ENCODE measurements at regions not wholly inside any gene's neighbourhood (a gene's known extent, or its start where the extent isn't known, plus 50 kb on each side); places are given as distances from the start of the nearest gene placed in this dataset.

DNA sequence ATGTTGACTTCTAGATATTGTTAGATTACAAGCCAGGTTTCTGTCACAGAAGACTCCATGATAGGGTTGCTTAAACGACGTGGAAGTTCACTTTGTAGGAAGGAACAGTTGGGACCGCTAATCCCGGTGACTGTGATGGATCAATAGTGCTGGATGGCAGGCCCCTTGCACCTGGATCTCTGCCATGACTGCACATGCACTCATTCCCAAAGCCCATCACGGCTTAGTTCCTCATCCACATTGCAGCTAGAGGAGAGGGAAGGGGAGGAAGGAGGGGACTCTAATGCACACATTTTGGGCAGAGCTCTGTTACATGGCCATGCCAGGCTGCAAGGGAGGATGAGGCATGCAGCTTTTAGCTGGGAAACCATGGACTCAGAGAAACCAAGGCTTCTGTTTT lies 773.7 kb upstream of the RAB6C start:
- H3K27me3 ChIP-seq (ENCODE audit: insufficient read depth, low read length): no peaks in the 10 kb centered on the region
- 91% methylated on average over 5 of the region's 5 CpGs for WGBS
- H3K36me3 ChIP-seq (ENCODE audit: insufficient read depth, low read length): no peaks in the 10 kb centered on the region
- H3K9ac ChIP-seq (ENCODE audit: low read depth, low read length): no peak overlapping the region
- no peak overlapping the region for H3K4me3 ChIP-seq (ENCODE audit: low read length)
- no peaks in the 10 kb centered on the region for H3K9me3 ChIP-seq (ENCODE audit: insufficient read depth, low read depth, low read length)
- H3K27ac ChIP-seq (ENCODE audit: low read depth, low read length): no peak overlapping the region
- H3K4me1 ChIP-seq (ENCODE audit: insufficient read depth, low read length): no peaks in the 10 kb centered on the region

DNA sequence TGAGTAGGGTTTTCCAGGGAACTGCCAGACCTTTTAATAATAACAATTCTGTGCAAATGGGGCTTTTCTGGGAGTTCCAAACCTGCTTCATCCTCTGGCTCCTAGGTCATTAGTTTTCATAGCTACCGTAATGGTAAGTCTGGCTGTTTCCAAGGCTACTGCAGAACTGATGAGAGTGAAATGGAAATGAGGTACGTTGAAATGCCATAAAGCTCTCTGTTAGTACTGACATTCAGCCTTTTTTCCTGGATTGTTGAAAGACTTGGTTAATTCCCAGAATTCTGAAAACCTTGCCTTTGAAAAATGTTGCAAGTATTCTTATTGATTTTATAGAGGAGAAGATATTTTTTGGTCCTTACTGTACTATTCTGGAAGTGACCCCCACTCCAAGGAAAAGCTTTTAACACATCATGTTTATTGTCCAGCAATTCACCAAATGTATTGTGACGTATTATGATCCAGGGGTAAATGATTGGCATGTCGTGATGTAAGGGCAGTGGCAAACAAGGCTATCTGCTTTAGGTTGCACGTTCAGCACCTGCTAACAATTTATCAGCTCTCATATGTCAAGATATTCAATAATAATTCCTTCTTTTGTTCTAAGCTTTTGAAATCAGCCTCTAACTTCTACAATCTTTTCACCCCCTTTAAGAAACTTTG lies 767.0 kb upstream of the RAB6C start:
- Histone ChIP-seq H3K36me3 (ENCODE audit: insufficient read depth, low read length) (no peaks in the 10 kb centered on the region), H3K27me3 (ENCODE audit: insufficient read depth, low read length) (no peaks in the 10 kb centered on the region), H3K4me3 (ENCODE audit: low read length) (no peak overlapping the region), H3K4me1 (ENCODE audit: insufficient read depth, low read length) (no peaks in the 10 kb centered on the region), H3K9me3 (ENCODE audit: insufficient read depth, low read depth, low read length) (no peaks in the 10 kb centered on the region), H3K27ac (ENCODE audit: low read depth, low read length) (no peak overlapping the region), H3K9ac (ENCODE audit: low read depth, low read length) (no peak overlapping the region)
- 95% methylated on average over 5 of the region's 5 CpGs for WGBS

DNA sequence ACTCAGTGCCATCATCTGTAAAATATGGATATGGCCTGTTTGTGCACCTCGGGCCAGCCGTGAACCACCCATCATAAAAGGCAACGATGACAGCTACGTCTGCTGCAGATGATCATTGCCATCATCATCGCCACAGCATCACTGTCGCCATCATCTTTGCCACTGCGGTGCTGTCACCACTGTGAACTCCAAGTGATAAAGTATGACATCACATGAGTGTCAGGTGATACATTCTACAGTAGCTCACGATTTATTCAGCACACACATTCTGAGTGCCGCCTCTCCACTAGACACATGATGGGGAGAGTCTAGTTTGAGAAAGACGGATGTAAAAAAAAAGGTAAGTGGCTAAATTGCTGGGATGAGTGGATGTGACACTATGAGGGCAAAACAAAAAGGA lies 755.4 kb upstream of the RAB6C start:
- WGBS: 95% methylated on average over 9 of the region's 10 CpGs

DNA sequence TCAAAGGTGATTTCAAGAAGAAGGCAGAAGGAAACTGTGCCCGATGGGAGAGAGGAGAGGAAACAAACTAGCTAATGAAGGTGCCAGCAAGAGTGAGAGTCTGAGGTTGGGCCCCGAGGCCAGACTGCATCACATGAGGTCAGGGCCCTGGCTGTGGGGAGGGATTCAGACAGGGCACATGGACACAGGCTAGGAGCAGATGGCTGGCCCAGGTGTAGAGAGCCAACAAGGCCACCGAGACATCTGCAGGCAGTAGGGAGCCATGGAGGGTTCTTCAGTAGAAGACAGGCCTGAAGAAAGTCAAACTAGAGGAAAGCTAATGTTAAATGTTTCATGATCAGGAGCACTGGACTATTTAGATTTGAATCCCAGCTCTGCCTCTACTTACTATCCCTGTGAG lies 755.0 kb upstream of the RAB6C start:
- H3K9ac ChIP-seq (ENCODE audit: low read depth, low read length): no peak overlapping the region
- 92% methylated on average over 3 of the region's 3 CpGs for WGBS
- no peak overlapping the region for H3K4me3 ChIP-seq (ENCODE audit: low read length)
- no peaks in the 10 kb centered on the region for H3K9me3 ChIP-seq (ENCODE audit: insufficient read depth, low read depth, low read length)
- H3K4me1 ChIP-seq (ENCODE audit: insufficient read depth, low read length): no peaks in the 10 kb centered on the region
- no peaks in the 10 kb centered on the region for H3K27me3 ChIP-seq (ENCODE audit: insufficient read depth, low read length)
- no peak overlapping the region for H3K27ac ChIP-seq (ENCODE audit: low read depth, low read length)
- H3K36me3 ChIP-seq (ENCODE audit: insufficient read depth, low read length): no peaks in the 10 kb centered on the region

More for the DNA sequence above, 755.4 kb upstream of the RAB6C start:
- Histone ChIP-seq H3K4me1 (ENCODE audit: insufficient read depth, low read length) (no peaks in the 10 kb centered on the region), H3K36me3 (ENCODE audit: insufficient read depth, low read length) (no peaks in the 10 kb centered on the region), H3K27me3 (ENCODE audit: insufficient read depth, low read length) (no peaks in the 10 kb centered on the region), H3K9ac (ENCODE audit: low read depth, low read length) (no peak overlapping the region), H3K27ac (ENCODE audit: low read depth, low read length) (no peak overlapping the region), H3K4me3 (ENCODE audit: low read length) (no peak overlapping the region), H3K9me3 (ENCODE audit: insufficient read depth, low read depth, low read length) (no peaks in the 10 kb centered on the region)

DNA sequence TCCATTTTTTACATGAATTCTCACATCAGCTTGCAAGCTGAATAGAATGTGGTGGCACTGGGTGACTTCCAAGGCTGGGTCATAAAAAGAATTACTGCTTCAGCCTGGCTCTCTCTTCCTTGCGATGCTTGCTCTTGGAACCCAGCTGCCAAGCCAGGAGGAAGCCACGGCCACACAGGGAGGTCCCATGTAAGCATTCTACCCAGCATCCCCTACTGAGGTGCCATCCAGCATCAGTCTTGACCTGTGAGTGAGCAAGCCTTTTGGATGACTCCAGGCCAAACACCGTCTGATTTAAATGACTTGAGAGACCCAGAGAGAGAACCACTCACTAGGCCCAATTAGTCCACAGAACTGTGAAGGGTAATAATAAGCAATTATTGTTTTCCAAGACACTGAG lies 750.3 kb upstream of the RAB6C start:
- Histone ChIP-seq H3K4me3 (ENCODE audit: low read length) (no peak overlapping the region), H3K9me3 (ENCODE audit: insufficient read depth, low read depth, low read length) (no peaks in the 10 kb centered on the region), H3K27me3 (ENCODE audit: insufficient read depth, low read length) (no peaks in the 10 kb centered on the region), H3K4me1 (ENCODE audit: insufficient read depth, low read length) (no peaks in the 10 kb centered on the region), H3K27ac (ENCODE audit: low read depth, low read length) (no peak overlapping the region), H3K9ac (ENCODE audit: low read depth, low read length) (no peak overlapping the region), H3K36me3 (ENCODE audit: insufficient read depth, low read length) (no peaks in the 10 kb centered on the region)
- 60% methylated on average over 3 of the region's 3 CpGs for WGBS

DNA sequence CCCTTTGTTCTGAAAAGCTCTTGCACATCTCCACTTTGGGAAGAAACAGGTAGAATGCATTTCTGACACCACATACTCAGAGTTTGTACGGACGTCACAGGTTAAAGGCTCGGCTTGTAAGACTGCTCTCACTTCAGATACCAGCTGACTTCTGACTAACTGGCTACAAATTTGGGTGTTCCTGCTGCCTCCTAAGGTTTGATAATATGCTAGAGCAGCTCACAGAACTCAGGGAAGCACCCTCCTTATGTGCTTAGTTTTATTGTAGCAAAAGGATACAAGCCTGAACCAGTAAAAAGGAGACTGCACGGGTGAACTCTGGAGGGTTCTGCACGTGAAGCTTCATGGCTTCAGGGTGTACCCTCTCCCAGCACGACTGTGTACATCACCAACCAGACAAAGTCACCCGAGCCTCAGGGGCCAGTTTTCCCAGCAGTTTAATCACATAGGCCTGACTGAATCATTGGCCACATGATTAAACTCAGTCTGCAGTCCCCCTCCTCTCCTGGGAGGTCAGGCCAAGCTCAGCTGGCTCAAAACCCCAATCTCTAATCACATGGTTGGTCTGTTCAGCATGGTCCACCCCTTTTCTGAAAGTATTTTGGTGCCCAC lies 749.5 kb upstream of the RAB6C start:
- H3K4me3 ChIP-seq (ENCODE audit: low read length): no peak overlapping the region
- WGBS: 91% methylated on average over 7 of the region's 7 CpGs
- H3K9me3 ChIP-seq (ENCODE audit: insufficient read depth, low read depth, low read length): no peaks in the 10 kb centered on the region
- H3K36me3 ChIP-seq (ENCODE audit: insufficient read depth, low read length): no peaks in the 10 kb centered on the region
- H3K27me3 ChIP-seq (ENCODE audit: insufficient read depth, low read length): no peaks in the 10 kb centered on the region
- H3K4me1 ChIP-seq (ENCODE audit: insufficient read depth, low read length): no peaks in the 10 kb centered on the region
- H3K9ac ChIP-seq (ENCODE audit: low read depth, low read length): no peak overlapping the region
- no peak overlapping the region for H3K27ac ChIP-seq (ENCODE audit: low read depth, low read length)

- Histone ChIP-seq H3K4me1 (ENCODE audit: insufficient read depth, low read length) (no peaks in the 10 kb centered on the region), H3K36me3 (ENCODE audit: insufficient read depth, low read length) (no peaks in the 10 kb centered on the region), H3K9ac (ENCODE audit: low read depth, low read length) (no peak overlapping the region), H3K4me3 (ENCODE audit: low read length) (no peak overlapping the region), H3K27ac (ENCODE audit: low read depth, low read length) (no peak overlapping the region), H3K27me3 (ENCODE audit: insufficient read depth, low read length) (no peaks in the 10 kb centered on the region), H3K9me3 (ENCODE audit: insufficient read depth, low read depth, low read length) (peaks cover 4% of the 10 kb centered on the region; the same call in 1 of the 2 replicates)
- WGBS: 95% methylated on average over 7 of the region's 7 CpGs
These were observed 747.5 kb upstream of the RAB6C start for GRCh38 chr2:129231924-129232323.

GRCh38 chr2:129233166-129233565 lies 746.3 kb upstream of the RAB6C start:
- Histone ChIP-seq H3K4me3 (ENCODE audit: low read length) (no peak overlapping the region), H3K9ac (ENCODE audit: low read depth, low read length) (no peak overlapping the region), H3K27me3 (ENCODE audit: insufficient read depth, low read length) (no peaks in the 10 kb centered on the region), H3K4me1 (ENCODE audit: insufficient read depth, low read length) (no peaks in the 10 kb centered on the region), H3K36me3 (ENCODE audit: insufficient read depth, low read length) (no peaks in the 10 kb centered on the region), H3K27ac (ENCODE audit: low read depth, low read length) (no peak overlapping the region), H3K9me3 (ENCODE audit: insufficient read depth, low read depth, low read length) (peaks cover 4% of the 10 kb centered on the region; the same call in 1 of the 2 replicates)
- WGBS: 88% methylated on average over 9 of the region's 9 CpGs

- Histone ChIP-seq H3K36me3 (ENCODE audit: insufficient read depth, low read length) (no peaks in the 10 kb centered on the region), H3K27ac (ENCODE audit: low read depth, low read length) (no peak overlapping the region), H3K9ac (ENCODE audit: low read depth, low read length) (no peak overlapping the region), H3K4me1 (ENCODE audit: insufficient read depth, low read length) (no peaks in the 10 kb centered on the region), H3K4me3 (ENCODE audit: low read length) (no peak overlapping the region), H3K27me3 (ENCODE audit: insufficient read depth, low read length) (no peaks in the 10 kb centered on the region), H3K9me3 (ENCODE audit: insufficient read depth, low read depth, low read length) (peaks cover 4% of the 10 kb centered on the region; the same call in 1 of the 2 replicates)
- 83% methylated on average over 6 of the region's 6 CpGs for WGBS
These were observed 745.6 kb upstream of the RAB6C start for GRCh38 chr2:129233751-129234406.

DNA sequence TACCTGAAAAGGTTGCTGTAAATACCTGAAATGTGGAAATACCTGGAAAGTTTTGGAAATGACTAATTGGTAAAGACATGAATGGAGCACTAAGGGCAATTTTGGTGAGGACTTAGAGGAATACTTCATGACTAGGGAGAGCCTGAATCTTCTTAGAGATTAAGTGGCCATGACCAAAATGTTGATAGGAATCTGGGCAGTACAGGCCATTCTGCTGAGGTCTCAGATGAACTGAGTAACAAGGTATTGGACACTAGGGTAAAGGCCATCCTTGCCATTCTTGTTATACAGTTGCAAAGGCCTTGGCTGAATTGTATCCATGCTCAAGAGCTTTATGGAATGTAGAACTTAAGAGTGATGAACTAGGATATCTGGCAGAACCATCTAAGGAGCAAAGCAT lies 742.9 kb upstream of the RAB6C start:
- Histone ChIP-seq H3K27me3 (ENCODE audit: insufficient read depth, low read length) (no peaks in the 10 kb centered on the region), H3K4me3 (ENCODE audit: low read length) (no peak overlapping the region), H3K4me1 (ENCODE audit: insufficient read depth, low read length) (no peaks in the 10 kb centered on the region), H3K36me3 (ENCODE audit: insufficient read depth, low read length) (no peaks in the 10 kb centered on the region), H3K9me3 (ENCODE audit: insufficient read depth, low read depth, low read length) (peaks cover 4% of the 10 kb centered on the region; the same call in 1 of the 2 replicates), H3K9ac (ENCODE audit: low read depth, low read length) (no peak overlapping the region), H3K27ac (ENCODE audit: low read depth, low read length) (no peak overlapping the region)

DNA sequence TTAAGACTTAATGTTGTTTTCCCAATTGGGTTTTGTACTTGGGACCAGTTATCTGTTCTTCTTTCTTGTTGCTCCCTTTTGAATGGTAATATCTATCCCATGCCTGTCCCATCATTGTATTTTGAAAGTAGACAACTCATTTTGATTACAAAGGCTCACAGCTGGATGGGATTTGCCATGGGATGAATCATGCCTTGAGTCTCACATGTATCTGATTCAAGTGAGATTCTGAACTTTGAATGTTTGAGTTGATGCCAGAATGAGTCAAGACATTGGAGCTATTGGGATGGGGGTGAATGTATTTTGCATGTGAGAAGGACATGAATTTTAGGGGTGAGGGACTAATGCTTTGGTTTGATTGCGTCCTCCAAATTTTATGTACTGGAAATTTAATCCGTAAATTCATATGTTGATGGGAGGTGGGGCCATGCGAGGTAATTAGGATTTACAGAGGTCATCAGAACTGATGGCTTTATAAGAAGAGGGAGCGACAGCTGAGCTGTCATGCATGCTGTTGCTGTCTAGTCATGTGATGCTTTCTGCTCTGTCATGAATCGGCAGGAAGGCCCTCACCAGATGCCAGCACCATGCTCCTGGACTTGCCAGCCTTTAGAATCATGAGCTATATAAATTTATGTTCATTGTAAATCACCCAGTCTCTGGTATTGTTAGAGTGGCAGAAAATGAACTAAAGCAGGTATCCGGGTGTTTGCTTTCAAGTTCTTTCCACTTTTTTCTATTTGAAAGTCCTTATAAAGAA lies 741.3 kb upstream of the RAB6C start:
- H3K4me1 ChIP-seq (ENCODE audit: insufficient read depth, low read length): no peaks in the 10 kb centered on the region
- H3K9me3 ChIP-seq (ENCODE audit: insufficient read depth, low read depth, low read length): peaks cover 4% of the 10 kb centered on the region; the same call in 1 of the 2 replicates
- H3K27me3 ChIP-seq (ENCODE audit: insufficient read depth, low read length): no peaks in the 10 kb centered on the region
- 95% methylated on average over 5 of the region's 6 CpGs for WGBS
- no peak overlapping the region for H3K27ac ChIP-seq (ENCODE audit: low read depth, low read length)
- H3K4me3 ChIP-seq (ENCODE audit: low read length): no peak overlapping the region
- H3K36me3 ChIP-seq (ENCODE audit: insufficient read depth, low read length): no peaks in the 10 kb centered on the region
- no peak overlapping the region for H3K9ac ChIP-seq (ENCODE audit: low read depth, low read length)
